G401 (cell line): ENCODE measurements at regions not wholly inside any gene's neighbourhood (a gene's known extent, or its start where the extent isn't known, plus 50 kb on each side); places are given as distances from the start of the nearest gene placed in this dataset.
"Not testable (repeated sequence)": the region's sequence is repeated elsewhere in the genome, so short reads cannot be mapped to it uniquely, and the experiment has no call there.

Source experiments
- DNase-seq: peaks from one replicate; pipeline ENCODE4 v3.0.0-alpha.2; 2015; ENCODE audit warnings: low spot score
- in situ Hi-C: cut with HindIII; loops from 2 replicates; pipeline ENCODE4 v1.10.0; 2016; ENCODE audit warnings: low sequenced_read_pairs, mixed read lengths

GRCh38 chr16:17561056-17561455 is 90.3 kb upstream of the XYLT1 start:
- in situ Hi-C loops = no loop called here

GRCh38 chr16:17560548-17560947 is 89.8 kb upstream of the XYLT1 start:
- in situ Hi-C loops = no loop called here

More at GRCh38 chr16:17561056-17561455, 90.3 kb upstream of the XYLT1 start:
- DNase-seq = no peak

GRCh38 chr16:17559394-17559793 is 88.6 kb upstream of the XYLT1 start:
- in situ Hi-C loops = no loop called here
- DNase-seq = no peak

More at GRCh38 chr16:17560548-17560947, 89.8 kb upstream of the XYLT1 start:
- DNase-seq = no peak

DNA sequence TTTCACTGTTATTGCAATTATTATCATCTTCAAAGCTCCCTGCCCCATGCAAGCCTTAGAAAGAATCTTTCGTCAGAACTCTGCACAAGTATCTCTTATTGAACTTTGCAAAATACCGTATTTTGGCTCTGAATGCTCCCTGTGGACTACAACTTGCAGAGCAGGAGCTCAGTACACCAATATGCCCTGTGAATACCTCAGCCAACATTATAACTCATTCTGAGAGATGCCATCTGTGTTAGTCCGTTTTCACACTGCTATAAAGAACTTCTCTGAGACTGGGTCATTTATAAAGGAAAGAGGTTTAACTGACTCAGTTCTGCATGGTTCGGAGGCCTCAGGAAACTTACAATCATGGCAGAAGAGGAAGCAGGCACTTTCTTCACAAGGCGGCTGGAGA is 87.2 kb upstream of the XYLT1 start:
- in situ Hi-C loops = no loop called here

GRCh38 chr16:17557480-17557879 is 86.7 kb upstream of the XYLT1 start:
- in situ Hi-C loops = no loop called here
- DNase-seq = no peak

More for the DNA sequence above, 87.2 kb upstream of the XYLT1 start:
- DNase-seq = no peak

DNA sequence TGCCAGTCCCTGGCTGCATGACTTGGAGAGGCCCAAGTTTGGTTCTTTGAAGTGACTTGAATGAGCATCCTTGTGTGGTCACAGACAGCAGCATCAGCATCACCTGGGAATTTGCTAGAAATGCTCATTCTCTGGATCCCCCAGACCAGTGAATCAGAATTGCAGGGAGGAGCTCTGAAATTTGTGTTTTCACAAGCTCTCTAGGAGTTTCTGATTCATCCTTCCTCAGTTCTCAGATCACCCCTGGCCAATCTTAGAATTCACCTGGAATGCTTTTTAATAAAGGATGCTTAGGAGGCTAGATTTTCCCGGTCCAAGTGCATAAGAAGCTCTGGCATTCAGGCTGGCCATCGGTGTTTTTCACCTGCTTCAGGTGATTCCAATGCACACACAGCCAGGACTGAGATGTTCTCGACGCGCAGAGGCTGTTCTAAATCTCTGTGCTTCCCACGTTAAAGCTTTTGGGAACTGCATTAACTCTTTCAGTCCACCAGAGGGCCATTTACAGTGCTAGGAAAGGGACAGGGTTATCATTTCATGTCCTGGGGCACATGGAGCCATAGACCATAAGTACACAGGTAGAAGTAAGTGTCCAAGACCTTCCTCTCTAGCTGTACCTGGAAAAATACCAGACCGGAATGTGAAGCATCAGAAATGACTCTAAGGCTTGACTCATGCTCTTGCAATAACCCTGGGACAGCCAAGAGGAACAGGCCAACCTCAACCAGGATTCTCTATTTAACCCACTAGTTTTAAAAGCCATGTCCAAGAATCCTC is 85.7 kb upstream of the XYLT1 start:
- DNase-seq = no peak
- in situ Hi-C loops = no loop called here

GRCh38 chr16:17555176-17555575 is 84.4 kb upstream of the XYLT1 start:
- DNase-seq = no peak
- in situ Hi-C loops = no loop called here

DNA sequence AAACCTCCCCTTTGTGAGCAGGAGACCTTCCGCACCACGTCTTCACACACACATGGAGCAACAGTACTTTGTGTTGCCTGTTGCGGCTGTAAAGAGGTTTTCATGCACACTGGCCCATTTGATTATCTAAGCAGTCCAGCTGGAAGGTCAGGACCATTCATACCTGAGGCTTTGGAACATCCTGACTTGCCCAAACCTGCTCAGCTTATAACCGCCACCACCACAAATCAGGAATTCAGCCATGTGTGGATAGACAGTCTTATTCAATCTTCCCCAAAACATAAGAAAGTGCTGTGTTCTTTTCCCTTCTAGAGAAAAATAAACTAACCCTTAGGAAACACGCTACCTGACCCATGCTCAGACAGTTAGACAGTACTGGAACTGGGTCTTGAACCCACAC is 81.6 kb upstream of the XYLT1 start:
- in situ Hi-C loops = no loop called here
- DNase-seq = no peak

GRCh38 chr16:17551682-17552081 is 80.9 kb upstream of the XYLT1 start:
- DNase-seq, in situ Hi-C loops: not testable (repeated sequence)

- in situ Hi-C loops = no loop called here
- DNase-seq = no peak
These were observed 78.1 kb upstream of the XYLT1 start for GRCh38 chr16:17548825-17549224.

GRCh38 chr16:17544785-17545184 is 74.0 kb upstream of the XYLT1 start:
- DNase-seq = no peak
- in situ Hi-C loops = no loop called here

DNA sequence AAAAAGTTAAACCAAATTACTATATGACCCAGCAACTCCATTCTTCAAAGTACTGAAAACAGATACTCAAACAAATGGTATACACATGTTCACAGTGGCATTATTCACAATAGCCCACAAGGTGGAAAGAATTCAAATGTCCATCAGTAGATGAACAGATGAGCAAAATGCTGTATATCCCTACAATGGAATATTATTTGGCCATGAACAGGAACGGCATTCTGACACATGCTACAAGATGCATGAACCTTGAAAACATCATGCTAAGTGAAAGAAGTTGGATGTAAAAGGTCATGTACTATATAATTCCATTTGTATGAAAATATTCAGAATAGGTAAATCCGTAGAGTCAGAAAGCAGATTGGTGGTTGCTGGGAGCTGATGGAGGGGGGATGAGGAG is 73.5 kb upstream of the XYLT1 start:
- in situ Hi-C loops = no loop called here
- no peak for DNase-seq

DNA sequence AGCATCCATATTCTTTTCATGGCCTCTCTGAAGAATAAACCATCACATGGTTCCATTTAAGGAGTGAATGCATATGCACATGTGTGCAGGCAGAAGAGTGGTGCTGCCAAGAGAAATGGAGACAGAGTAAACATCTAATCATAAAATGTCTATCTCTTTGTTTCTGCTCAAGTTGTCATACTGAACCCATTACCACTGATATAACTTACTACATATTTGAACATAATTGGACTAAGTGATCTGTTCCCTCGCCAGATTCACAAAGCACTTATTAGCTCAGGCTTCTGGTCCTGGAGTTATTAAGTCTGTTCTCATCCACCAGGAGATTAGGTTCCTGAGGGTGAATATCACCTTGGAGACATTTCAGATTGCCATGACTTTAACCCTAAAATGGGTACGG is 72.3 kb upstream of the XYLT1 start:
- no peak for DNase-seq

DNA sequence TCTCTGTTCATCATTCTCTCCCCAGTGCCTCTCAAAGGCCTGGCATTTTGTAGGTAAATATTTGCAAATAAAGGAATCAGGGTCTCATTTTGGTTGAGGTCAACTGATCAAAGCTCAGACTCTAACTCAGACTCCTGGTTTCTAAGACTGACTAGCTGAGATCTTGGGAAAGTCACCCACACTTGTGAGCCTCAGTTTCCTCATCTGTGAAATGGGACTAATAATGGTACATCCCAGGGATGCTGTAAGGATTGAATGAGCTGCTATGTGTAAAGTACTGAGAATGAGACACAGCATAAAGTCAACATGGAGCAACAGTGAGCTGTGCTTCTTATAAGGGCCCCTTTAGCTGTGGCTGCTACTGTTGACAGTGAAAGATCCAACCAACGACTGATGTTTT is 70.6 kb upstream of the XYLT1 start:
- in situ Hi-C loops = no loop called here
- no peak for DNase-seq

More for the DNA sequence above, 72.3 kb upstream of the XYLT1 start:
- in situ Hi-C loops = no loop called here

GRCh38 chr16:17538927-17539326 is 68.2 kb upstream of the XYLT1 start:
- in situ Hi-C loops = no loop called here
- DNase-seq = no peak

GRCh38 chr16:17532338-17532995 is 61.7 kb upstream of the XYLT1 start:
- DNase-seq = no peak
- in situ Hi-C loops = no loop called here

GRCh38 chr16:17529982-17530760 is 59.4 kb upstream of the XYLT1 start:
- in situ Hi-C loops = no loop called here
- DNase-seq = no peak

- in situ Hi-C loops = no loop called here
- no peak for DNase-seq
These were observed 56.5 kb upstream of the XYLT1 start for GRCh38 chr16:17526956-17527937.

GRCh38 chr16:17524656-17525055 is 53.9 kb upstream of the XYLT1 start:
- no peak for DNase-seq

More at GRCh38 chr16:17524656-17525055, 53.9 kb upstream of the XYLT1 start:
- in situ Hi-C loops = no loop called here
